H1 (cell line): ENCODE measurements at regions not wholly inside any gene's neighbourhood (a gene's known extent, or its start where the extent isn't known, plus 50 kb on each side); places are given as distances from the start of the nearest gene placed in this dataset.

Source experiments
- CTCF ChIA-PET: fragments of 300-600 bp; sonication (Branson Sonifier 250); formaldehyde crosslinking; loops from one replicate; lab custom pipeline; 2021; ENCODE audit not compliant: partially characterized antibody; lab: Charles Lee
- POLR2A ChIA-PET: fragments of 300-600 bp; sonication (Branson Sonifier 250); formaldehyde crosslinking; loops from one replicate; lab custom pipeline; 2021; ENCODE audit warnings: inconsistent platforms; ENCODE audit not compliant: partially characterized antibody; lab: Charles Lee
- DNase-seq, 2 experiments: peaks; one replicate each; pipeline versions ENCODE4 v3.0.0 to v3.0.0-alpha.2; 2010 to 2022; ENCODE audit warnings: low spot score in 2 of 2, low read depth in 1 of 2, mixed read lengths in 1 of 2
- FAIRE-seq: peaks from 2 replicates; lab custom pipeline; 2011; peaks lifted over from hg19 to GRCh38; lab: Jason Lieb, UNC
- H2AFZ ChIP-seq: 2 replicates; pipeline ENCODE4 v1.8.1; 2012; ENCODE audit warnings: low read length, inconsistent platforms
- H2AK5ac ChIP-seq: 2 replicates; pipeline ENCODE4 v1.6.1; 2013; ENCODE audit warnings: low read depth, low read length
- H2BK120ac ChIP-seq: replicated peaks from 2 replicates; pipeline ENCODE3; 2013; ENCODE audit warnings: low read depth, low read length, inconsistent platforms
- H2BK12ac ChIP-seq: 2 replicates; pipeline ENCODE4 v1.6.1; 2013; ENCODE audit warnings: low read depth, low read length
- H2BK15ac ChIP-seq: 2 replicates; pipeline ENCODE4 v1.6.1; 2013; ENCODE audit warnings: low read length
- H2BK20ac ChIP-seq: 2 replicates; pipeline ENCODE4 v1.6.1; 2013; ENCODE audit warnings: low read length
- H2BK5ac ChIP-seq: 2 replicates; pipeline ENCODE4 v1.6.1; 2013; ENCODE audit warnings: low read depth, low read length
- H3K14ac ChIP-seq: 2 replicates; pipeline ENCODE4 v1.6.1; 2013; ENCODE audit warnings: inconsistent platforms; ENCODE audit not compliant: insufficient read length
- H3K18ac ChIP-seq: 2 replicates; pipeline ENCODE4 v1.6.1; 2013; ENCODE audit warnings: low read length; ENCODE audit errors: extremely low read depth
- H3K23ac ChIP-seq: 2 replicates; pipeline ENCODE4 v1.6.1; 2013; ENCODE audit warnings: inconsistent platforms; ENCODE audit not compliant: insufficient read length
- H3K23me2 ChIP-seq: 2 replicates; pipeline ENCODE4 v1.6.1; 2013; ENCODE audit warnings: low read depth, low read length
- H3K27ac ChIP-seq: 2 replicates; pipeline ENCODE4 v1.6.1; 2011; ENCODE audit warnings: low read depth, low read length, inconsistent platforms
- H3K27me3 ChIP-seq, 4 experiments: replicated peaks in 1 of 4; 1 replicate in 1 of 4; 2 replicates in 3 of 4; pipeline versions ENCODE4 v1.6.1 to v1.8.1; 2011 to 2013; ENCODE audit warnings: low read length in 3 of 4, mild to moderate bottlenecking in 3 of 4, inconsistent platforms in 2 of 4, mixed read lengths in 2 of 4, moderate library complexity in 1 of 4; ENCODE audit not compliant: control insufficient read depth in 3 of 4, insufficient read depth in 3 of 4; ENCODE audit errors: extremely low read depth in 1 of 4
- H3K36me3 ChIP-seq, 4 experiments: 2 replicates each; pipeline versions ENCODE4 v1.6.1 to v1.8.1; 2011 to 2013; ENCODE audit warnings: mild to moderate bottlenecking in 4 of 4, low read length in 3 of 4, moderate library complexity in 2 of 4, control low read depth in 1 of 4, inconsistent platforms in 1 of 4; ENCODE audit not compliant: insufficient read depth in 4 of 4, control insufficient read depth in 2 of 4
- H3K4ac ChIP-seq: replicated peaks from 2 replicates; pipeline ENCODE3; 2013; ENCODE audit warnings: low read length, low read depth, mixed read lengths, inconsistent platforms; ENCODE audit not compliant: insufficient read length
- H3K4me1 ChIP-seq, 4 experiments: replicated peaks in 1 of 4; 1 replicate in 1 of 4; 2 replicates in 3 of 4; pipeline versions ENCODE4 v1.6.1 to v1.8.1; 2011 to 2013; ENCODE audit warnings: low read length in 3 of 4, inconsistent platforms in 2 of 4, mixed read lengths in 1 of 4; ENCODE audit not compliant: insufficient read depth in 4 of 4, control insufficient read depth in 3 of 4
- H3K4me2 ChIP-seq, 2 experiments: 2 replicates each; pipeline versions ENCODE4 v1.6.1 to v1.8.1; 2011 to 2013; ENCODE audit warnings: low read depth in 2 of 2, low read length in 2 of 2, control low read depth in 1 of 2, inconsistent platforms in 1 of 2, mild to moderate bottlenecking in 1 of 2; ENCODE audit not compliant: insufficient read depth in 1 of 2
- H3K4me3 ChIP-seq, 4 experiments: fragments of 200-600, 300-600 bp in 1 of 4; sonication (generic), shearing (Covaris generic), sonication (Bioruptor Twin) in 1 of 4; 2 replicates each; pipeline versions ENCODE4 v1.5.1 to v1.8.1; 2011 to 2016; ENCODE audit warnings: low read length in 4 of 4, low read depth in 3 of 4, control low read depth in 2 of 4, inconsistent platforms in 2 of 4, mild to moderate bottlenecking in 2 of 4, mixed read lengths in 1 of 4, moderate library complexity in 1 of 4; ENCODE audit not compliant: insufficient read depth in 2 of 4; ENCODE audit errors: extremely low read depth in 1 of 4
- H3K56ac ChIP-seq: replicated peaks from 2 replicates; pipeline ENCODE3; 2013; ENCODE audit warnings: low read depth, mild to moderate bottlenecking, mixed read lengths, low read length, inconsistent platforms; ENCODE audit not compliant: insufficient read length
- H3K79me1 ChIP-seq: 2 replicates; pipeline ENCODE4 v1.6.1; 2013; ENCODE audit warnings: low read depth, low read length, control low read depth
- H3K79me2 ChIP-seq, 2 experiments: 2 replicates each; pipeline versions ENCODE4 v1.6.1 to v1.8.1; 2012 to 2013; ENCODE audit warnings: low read length in 2 of 2, mild to moderate bottlenecking in 2 of 2, inconsistent platforms in 1 of 2; ENCODE audit not compliant: insufficient read depth in 2 of 2, control insufficient read depth in 1 of 2
- H3K9ac ChIP-seq, 4 experiments: replicated peaks in 1 of 4; 1 replicate in 1 of 4; 2 replicates in 3 of 4; pipeline versions ENCODE4 v1.6.1 to v1.8.1; 2011 to 2013; ENCODE audit warnings: low read depth in 3 of 4, low read length in 3 of 4, control low read depth in 2 of 4, mild to moderate bottlenecking in 2 of 4, moderate library complexity in 2 of 4, inconsistent platforms in 1 of 4; ENCODE audit errors: extremely low read depth in 1 of 4
- H3K9me3 ChIP-seq, 2 experiments: 2 replicates each; pipeline versions ENCODE4 v1.6.1 to v1.8.1; 2012 to 2013; ENCODE audit warnings: mild to moderate bottlenecking in 2 of 2, moderate library complexity in 2 of 2, control low read depth in 1 of 2, inconsistent platforms in 1 of 2, low read depth in 1 of 2, low read length in 1 of 2, mixed read lengths in 1 of 2; ENCODE audit not compliant: insufficient read depth in 2 of 2
- H4K20me1 ChIP-seq, 2 experiments: replicated peaks in 1 of 2; 2 replicates each; pipeline versions ENCODE3 to v1.8.1; 2011 to 2013; ENCODE audit warnings: inconsistent platforms in 2 of 2, low read length in 2 of 2, mild to moderate bottlenecking in 1 of 2; ENCODE audit not compliant: insufficient read depth in 2 of 2, control insufficient read depth in 1 of 2
- H4K5ac ChIP-seq: 2 replicates; pipeline ENCODE4 v1.6.1; 2013; ENCODE audit warnings: low read length, low read depth, mixed read lengths, inconsistent platforms; ENCODE audit not compliant: insufficient read length
- H4K8ac ChIP-seq: 2 replicates; pipeline ENCODE4 v1.8.0; 2013; ENCODE audit warnings: mild to moderate bottlenecking, moderate library complexity, low read length, inconsistent platforms; ENCODE audit not compliant: insufficient read depth; ENCODE audit errors: extremely low read depth
- H4K91ac ChIP-seq: replicated peaks from 2 replicates; pipeline ENCODE3; 2013; ENCODE audit warnings: low read length, mixed read lengths, inconsistent platforms; ENCODE audit not compliant: insufficient read length
- BACH1 ChIP-seq: IDR thresholded peaks from 2 replicates; pipeline ENCODE4 v1.6.1; 2012; ENCODE audit warnings: low read length, improper control_type of control experiment
- TAF1 ChIP-seq: IDR thresholded peaks from 2 replicates; pipeline ENCODE4 v1.6.1; 2011; ENCODE audit warnings: mild to moderate bottlenecking, low read depth, low read length
- ZNF274 ChIP-seq: IDR thresholded peaks from 2 replicates; pipeline ENCODE4 v1.7.0; 2012; ENCODE audit warnings: low read length, borderline replicate concordance; ENCODE audit errors: extremely low read depth
- WGBS, 2 experiments: shearing (Covaris generic) in 1 of 2; methylation state at CpG; one replicate each; pipeline versions ENCODE4 v1.1.6 to v1.1.7; 2013 to 2015; ENCODE audit warnings: low lambda C conversion rate in 2 of 2, mixed read lengths in 2 of 2, inconsistent platforms in 1 of 2, low coverage in 1 of 2, missing lambda C conversion rate in 1 of 2; ENCODE audit not compliant: insufficient replicate concordance in 2 of 2, insufficient coverage in 1 of 2, insufficient read length in 1 of 2; ENCODE audit errors: extremely low coverage in 1 of 2, missing lambda C conversion rate in 1 of 2; 5-methylcytosine and 5-hydroxymethylcytosine counted together

- H4K91ac ChIP-seq = no peak overlapping the region
- no peak overlapping the region for H3K4me3 ChIP-seq
- no peaks in the 10 kb centered on the region for H3K23me2 ChIP-seq
- no peak overlapping the region for H2BK12ac ChIP-seq
- no peak overlapping the region for H3K56ac ChIP-seq
- TF ChIP-seq TAF1 (no peak), ZNF274 (no peak), BACH1 (no peak)
- no peak overlapping the region for H3K27ac ChIP-seq
- no peak overlapping the region for H3K23ac ChIP-seq
- H3K9ac ChIP-seq = no peak overlapping the region
- ChIA-PET POLR2A (no interaction called here), CTCF (no interaction called here)
- no peak overlapping the region for H2BK120ac ChIP-seq
- no peak overlapping the region for H3K4me2 ChIP-seq
- no peak overlapping the region for H2BK15ac ChIP-seq
- H3K18ac ChIP-seq = no peak overlapping the region
- no peak overlapping the region for H2AFZ ChIP-seq
- H4K20me1 ChIP-seq = no peaks in the 10 kb centered on the region
- no peaks in the 10 kb centered on the region for H3K36me3 ChIP-seq
- H3K79me1 ChIP-seq = no peaks in the 10 kb centered on the region
- H2BK5ac ChIP-seq = no peak overlapping the region
- no peaks in the 10 kb centered on the region for H3K9me3 ChIP-seq
- DNase-seq (no peak), FAIRE-seq (no peak)
- no peak overlapping the region for H2AK5ac ChIP-seq
- H3K14ac ChIP-seq = no peak overlapping the region
- H2BK20ac ChIP-seq = no peak overlapping the region
- no peak overlapping the region for H3K4ac ChIP-seq
- H3K27me3 ChIP-seq = no peaks in the 10 kb centered on the region
- H4K8ac ChIP-seq = no peak overlapping the region
- 85% methylated on average over 3 of the region's 3 CpGs; no CpG with 5 or more reads in 1 of the 2 experiments for WGBS, 2 experiments
- no peaks in the 10 kb centered on the region for H3K79me2 ChIP-seq
- H4K5ac ChIP-seq = no peak overlapping the region
- peaks cover 0 to 1% (median 0%) of the 10 kb centered on the region in 4 experiments; a peak in 1 of 7 replicates for H3K4me1 ChIP-seq
Measured at GRCh38 chr2:97355176-97355575, 234.5 kb downstream of the ANKRD36B start.
